Calu3 (cell line): ENCODE measurements at regions not wholly inside any gene's neighbourhood (a gene's known extent, or its start where the extent isn't known, plus 50 kb on each side); places are given as distances from the start of the nearest gene placed in this dataset.

ENCODE experiments used
- BruUV-seq: library from RNA; stranded (reverse); fragments of 400-500 nt; replicated peaks from 2 replicates; lab custom pipeline; 2021; lab: Mats Ljungman, UMichigan
- CTCF ChIA-PET: fragments of 300-600 bp; sonication (Branson Sonifier 250); formaldehyde crosslinking; loops from one replicate; lab custom pipeline; 2022; ENCODE audit warnings: antibody characterized with exemption; lab: Charles Lee
- DNase-seq: peaks from one replicate; pipeline ENCODE4 v3.0.0; 2022
- H3K27ac Mint-ChIP-seq: one replicate; pipeline ENCODE4 v1.8.0; 2022; ENCODE audit warnings: mixed read lengths; ENCODE audit not compliant: unreplicated experiment
- H3K27me3 Mint-ChIP-seq: one replicate; pipeline ENCODE4 v1.8.0; 2022; ENCODE audit warnings: mixed read lengths; ENCODE audit not compliant: unreplicated experiment
- H3K36me3 Mint-ChIP-seq: one replicate; pipeline ENCODE4 v1.8.0; 2022; ENCODE audit warnings: mild to moderate bottlenecking, moderate library complexity, mixed read lengths; ENCODE audit not compliant: insufficient read depth, unreplicated experiment
- H3K4me1 Mint-ChIP-seq: one replicate; pipeline ENCODE4 v1.8.0; 2022; ENCODE audit warnings: mild to moderate bottlenecking, low read depth, mixed read lengths; ENCODE audit not compliant: unreplicated experiment
- H3K4me3 Mint-ChIP-seq: one replicate; pipeline ENCODE4 v1.8.0; 2022; ENCODE audit warnings: mild to moderate bottlenecking, low read depth, moderate library complexity, mixed read lengths; ENCODE audit not compliant: unreplicated experiment
- H3K9me3 Mint-ChIP-seq: one replicate; pipeline ENCODE4 v1.8.0; 2022; ENCODE audit warnings: low read depth, mixed read lengths; ENCODE audit not compliant: unreplicated experiment
- CTCF ChIP-seq: fragments of 200-600 bp; IDR thresholded peaks from one replicate; pipeline ENCODE4 v1.8.0; 2022; ENCODE audit warnings: antibody characterized with exemption; ENCODE audit not compliant: unreplicated experiment
- intact Hi-C: fragments of 100-400 bp; cut with micrococcal nuclease; formaldehyde crosslinking; loops from one replicate; pipeline ENCODE4 v1.10.0; 2022; ENCODE audit not compliant: unreplicated experiment

- Mint-ChIP-seq H3K36me3 (no peaks in the 10 kb centered on the region), H3K27me3 (no peaks in the 10 kb centered on the region), H3K9me3 (no peaks in the 10 kb centered on the region), H3K4me3 (no peak overlapping the region), H3K4me1 (peaks cover 15% of the 10 kb centered on the region), H3K27ac (no peak overlapping the region)
- intact Hi-C loops = no loop called here
- DNase-seq = no peak
- CTCF ChIA-PET = no interaction called here
- BruUV-seq = no TSS peak
- TF ChIP-seq CTCF = no peak
Measured at GRCh38 chr6:140314682-140315081, 940.2 kb upstream of the CITED2 start.

- no peaks in the 10 kb centered on the region for H3K27me3 Mint-ChIP-seq
- H3K4me3 Mint-ChIP-seq = no peak overlapping the region
- no peaks in the 10 kb centered on the region for H3K36me3 Mint-ChIP-seq
- no peak overlapping the region for H3K27ac Mint-ChIP-seq
- peaks cover 2% of the 10 kb centered on the region for H3K4me1 Mint-ChIP-seq
- BruUV-seq = no TSS peak
- intact Hi-C loops = no loop called here
- H3K9me3 Mint-ChIP-seq = no peaks in the 10 kb centered on the region
- no peak for TF ChIP-seq CTCF
- CTCF ChIA-PET = no interaction called here
- no peak for DNase-seq
Measured at GRCh38 chr6:140311146-140311545, 936.7 kb upstream of the CITED2 start.

GRCh38 chr6:140303218-140303949, 928.9 kb upstream of the CITED2 start:
- Mint-ChIP-seq H3K9me3 (no peaks in the 10 kb centered on the region), H3K4me3 (no peak overlapping the region), H3K4me1 (no peaks in the 10 kb centered on the region), H3K27ac (no peak overlapping the region), H3K27me3 (no peaks in the 10 kb centered on the region), H3K36me3 (no peaks in the 10 kb centered on the region)
- TF ChIP-seq CTCF = no peak
- intact Hi-C loops = no loop called here
- no TSS peak for BruUV-seq
- no peak for DNase-seq
- CTCF ChIA-PET = no interaction called here

- H3K27me3 Mint-ChIP-seq = no peaks in the 10 kb centered on the region
- CTCF ChIA-PET = no interaction called here
Measured at GRCh38 chr6:140300331-140300730, 925.9 kb upstream of the CITED2 start.

More at GRCh38 chr6:140300331-140300730, 925.9 kb upstream of the CITED2 start:
- no peak for DNase-seq
- no peak overlapping the region for H3K4me3 Mint-ChIP-seq
- no peaks in the 10 kb centered on the region for H3K36me3 Mint-ChIP-seq
- BruUV-seq = no TSS peak
- H3K27ac Mint-ChIP-seq = no peak overlapping the region
- TF ChIP-seq CTCF = no peak
- no peaks in the 10 kb centered on the region for H3K4me1 Mint-ChIP-seq
- H3K9me3 Mint-ChIP-seq = no peaks in the 10 kb centered on the region
- intact Hi-C loops = no loop called here
